ENCODE measurements at regions not wholly inside any gene's neighbourhood (a gene's known extent, or its start where the extent isn't known, plus 50 kb on each side); places are given as distances from the start of the nearest gene placed in this dataset.

DNA sequence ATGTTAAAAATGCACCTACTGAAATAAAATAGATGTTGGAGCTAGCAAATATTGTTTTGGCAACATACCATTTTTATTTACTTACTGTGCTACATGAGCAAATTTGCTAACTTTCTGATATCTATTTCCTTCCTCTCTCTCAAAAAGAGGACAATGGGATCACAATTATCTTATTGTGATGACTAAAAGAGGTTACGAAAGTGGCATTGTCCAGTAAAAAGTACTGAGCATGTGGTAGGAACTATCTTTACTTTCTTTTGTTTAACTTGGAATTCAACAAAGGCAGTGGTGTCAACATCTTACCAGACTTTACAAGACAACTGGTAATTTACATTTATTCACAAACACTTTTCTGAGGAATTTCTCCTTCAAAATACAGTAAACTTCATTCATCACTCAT lies 1542.6 kb upstream of the CDH8 start:
- TF ChIP-seq, protein P1, sequence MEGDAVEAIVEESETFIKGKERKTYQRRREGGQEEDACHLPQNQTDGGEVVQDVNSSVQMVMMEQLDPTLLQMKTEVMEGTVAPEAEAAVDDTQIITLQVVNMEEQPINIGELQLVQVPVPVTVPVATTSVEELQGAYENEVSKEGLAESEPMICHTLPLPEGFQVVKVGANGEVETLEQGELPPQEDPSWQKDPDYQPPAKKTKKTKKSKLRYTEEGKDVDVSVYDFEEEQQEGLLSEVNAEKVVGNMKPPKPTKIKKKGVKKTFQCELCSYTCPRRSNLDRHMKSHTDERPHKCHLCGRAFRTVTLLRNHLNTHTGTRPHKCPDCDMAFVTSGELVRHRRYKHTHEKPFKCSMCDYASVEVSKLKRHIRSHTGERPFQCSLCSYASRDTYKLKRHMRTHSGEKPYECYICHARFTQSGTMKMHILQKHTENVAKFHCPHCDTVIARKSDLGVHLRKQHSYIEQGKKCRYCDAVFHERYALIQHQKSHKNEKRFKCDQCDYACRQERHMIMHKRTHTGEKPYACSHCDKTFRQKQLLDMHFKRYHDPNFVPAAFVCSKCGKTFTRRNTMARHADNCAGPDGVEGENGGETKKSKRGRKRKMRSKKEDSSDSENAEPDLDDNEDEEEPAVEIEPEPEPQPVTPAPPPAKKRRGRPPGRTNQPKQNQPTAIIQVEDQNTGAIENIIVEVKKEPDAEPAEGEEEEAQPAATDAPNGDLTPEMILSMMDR (IDR thresholded peaks at IDR 0.05; ENCODE audit: low read depth, low read length) = no peak
- TF ChIP-seq POLR2A (IDR thresholded peaks at IDR 0.05; ENCODE audit: extremely low read depth, insufficient read length) (no peak), MYC (IDR thresholded peaks at IDR 0.05; ENCODE audit: low read depth, low read length) (no peak)
- TF ChIP-seq, protein P2, sequence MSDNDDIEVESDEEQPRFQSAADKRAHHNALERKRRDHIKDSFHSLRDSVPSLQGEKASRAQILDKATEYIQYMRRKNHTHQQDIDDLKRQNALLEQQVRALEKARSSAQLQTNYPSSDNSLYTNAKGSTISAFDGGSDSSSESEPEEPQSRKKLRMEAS (IDR thresholded peaks at IDR 0.05; ENCODE audit: low read depth, low read length) = no peak
